Spinal cord (tissue), 9 donors: ENCODE measurements at regions not wholly inside any gene's neighbourhood (a gene's known extent, or its start where the extent isn't known, plus 50 kb on each side); places are given as distances from the start of the nearest gene placed in this dataset.

Experiments
- DNase-seq, 6 donors: peaks; one replicate each; pipeline versions ENCODE4 v3.0.0 to v3.0.0-alpha.2; 2013 to 2015; ENCODE audit warnings: low spot score in 6 of 6, low read depth in 4 of 6
- H3K27ac ChIP-seq: one replicate; pipeline ENCODE4 v1.5.1; 2013; ENCODE audit warnings: low read depth, low read length, control low read depth
- H3K27me3 ChIP-seq: one replicate; pipeline ENCODE4 v1.6.1; 2013; ENCODE audit warnings: low read length; ENCODE audit not compliant: control insufficient read depth, insufficient read depth
- H3K36me3 ChIP-seq: one replicate; pipeline ENCODE4 v1.6.1; 2013; ENCODE audit warnings: low read length; ENCODE audit not compliant: control insufficient read depth, insufficient read depth
- H3K4me1 ChIP-seq: one replicate; pipeline ENCODE4 v1.6.1; 2013; ENCODE audit warnings: low read length; ENCODE audit not compliant: control insufficient read depth, insufficient read depth
- H3K4me3 ChIP-seq: one replicate; pipeline ENCODE4 v1.5.1; 2013; ENCODE audit warnings: low read depth, low read length, control low read depth
- H3K9me3 ChIP-seq: one replicate; pipeline ENCODE4 v1.6.1; 2013; ENCODE audit warnings: low read length; ENCODE audit not compliant: control insufficient read depth, insufficient read depth
- WGBS: methylation state at CpG from one replicate; pipeline ENCODE4 v1.1.5; 2013; ENCODE audit warnings: missing lambda C conversion rate; ENCODE audit not compliant: insufficient coverage; 5-methylcytosine and 5-hydroxymethylcytosine counted together
- donor health status: healthy.

DNA sequence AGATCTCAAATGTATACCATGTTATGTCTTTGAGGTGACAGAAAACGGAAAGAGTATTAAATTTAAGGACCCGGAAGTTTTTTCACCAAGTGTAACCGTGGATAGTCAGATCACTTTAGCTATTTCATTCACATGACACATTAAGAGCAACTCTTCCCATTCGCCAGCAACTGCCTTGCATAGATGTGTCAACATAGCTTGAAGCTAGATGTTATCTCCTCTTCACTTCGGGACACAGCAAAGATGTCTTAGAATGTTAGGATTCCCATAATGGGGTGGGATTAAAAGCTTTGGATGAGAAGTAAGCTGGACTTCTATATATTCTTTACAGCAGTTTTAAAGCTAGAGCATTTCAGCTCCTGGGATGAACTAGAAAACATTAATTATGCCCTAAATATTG, 1135.9 kb upstream of the PCDH20 start:
- 82% methylated on average over 2 of the region's 5 CpGs for WGBS
- Histone ChIP-seq H3K36me3 (no peaks in the 10 kb centered on the region), H3K9me3 (peaks cover 2% of the 10 kb centered on the region), H3K4me1 (no peaks in the 10 kb centered on the region), H3K27ac (no peak overlapping the region), H3K27me3 (no peaks in the 10 kb centered on the region), H3K4me3 (no peak overlapping the region)
- no peak for DNase-seq

DNA sequence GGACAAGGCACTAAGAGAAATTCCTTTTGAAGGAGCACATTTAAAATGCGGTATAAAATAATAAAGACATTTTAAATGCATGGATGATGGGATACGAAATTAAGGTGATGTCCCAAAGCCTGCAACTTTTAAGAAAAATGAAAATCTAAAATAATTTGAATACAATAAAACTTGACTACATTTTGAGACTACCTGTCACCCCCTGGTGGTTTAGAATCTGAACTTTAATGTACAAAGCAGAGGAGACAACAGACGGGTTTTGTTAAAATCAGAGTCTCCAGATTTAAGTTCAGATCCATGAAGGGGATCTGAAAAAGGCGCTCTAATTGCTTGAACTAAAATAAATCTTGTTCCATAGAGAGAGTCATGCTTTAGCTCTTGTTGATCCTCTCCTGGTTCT, 1129.3 kb upstream of the PCDH20 start:
- no peaks in the 10 kb centered on the region for H3K9me3 ChIP-seq
- no peak for DNase-seq
- H3K4me1 ChIP-seq, result no peaks in the 10 kb centered on the region
- H3K4me3 ChIP-seq, result no peak overlapping the region
- H3K27me3 ChIP-seq, result no peaks in the 10 kb centered on the region
- no peaks in the 10 kb centered on the region for H3K36me3 ChIP-seq
- no peak overlapping the region for H3K27ac ChIP-seq
- WGBS, result no CpG with 5 or more reads among the region's 4 CpGs

DNA sequence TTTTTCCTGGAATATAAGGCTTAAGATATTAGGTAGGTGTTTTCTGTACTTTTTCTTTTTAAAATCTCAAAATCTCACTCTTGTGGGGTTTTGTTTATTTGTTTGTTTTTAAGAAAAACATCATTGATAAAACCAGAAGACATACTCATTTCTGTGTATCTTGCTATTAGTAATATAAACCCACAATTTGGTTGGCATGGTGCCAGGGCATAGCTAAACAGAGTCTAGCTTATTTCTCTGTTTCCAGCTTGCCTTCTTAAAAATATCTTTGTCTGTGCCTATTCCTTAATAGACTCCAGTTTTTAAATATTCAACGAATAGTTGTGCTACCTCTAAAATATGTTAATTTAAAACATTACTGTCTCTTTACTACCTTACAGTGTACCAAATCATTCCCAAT, 1121.9 kb upstream of the PCDH20 start:
- Histone ChIP-seq H3K4me3 (no peak overlapping the region), H3K4me1 (no peaks in the 10 kb centered on the region), H3K36me3 (no peaks in the 10 kb centered on the region), H3K9me3 (no peaks in the 10 kb centered on the region), H3K27ac (no peak overlapping the region), H3K27me3 (no peaks in the 10 kb centered on the region)
- DNase-seq, result no peak
- no CpG with 5 or more reads among the region's 1 CpG for WGBS

DNA sequence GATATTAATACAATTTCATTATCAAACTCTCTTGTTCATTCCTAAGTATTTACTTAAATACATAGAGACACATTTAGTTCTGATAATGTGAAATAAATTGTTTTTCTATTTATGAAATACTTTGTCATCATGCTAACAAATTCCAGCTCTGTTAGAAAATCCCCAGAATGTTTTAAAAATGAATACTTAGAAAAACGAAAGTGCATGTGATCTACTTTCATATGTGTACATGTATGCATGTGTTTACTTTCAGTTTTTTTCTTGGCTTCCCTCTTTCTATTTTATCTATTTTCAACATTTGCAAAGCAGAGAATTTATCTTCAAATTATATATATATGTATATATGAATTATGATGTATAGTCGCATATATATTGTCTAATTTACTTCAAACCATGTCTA, 1110.0 kb upstream of the PCDH20 start:
- Histone ChIP-seq H3K27ac (no peak overlapping the region), H3K4me1 (no peaks in the 10 kb centered on the region), H3K9me3 (no peaks in the 10 kb centered on the region), H3K27me3 (no peaks in the 10 kb centered on the region), H3K36me3 (no peaks in the 10 kb centered on the region), H3K4me3 (no peak overlapping the region)
- DNase-seq, result no peak
- no CpG with 5 or more reads among the region's 2 CpGs for WGBS

DNA sequence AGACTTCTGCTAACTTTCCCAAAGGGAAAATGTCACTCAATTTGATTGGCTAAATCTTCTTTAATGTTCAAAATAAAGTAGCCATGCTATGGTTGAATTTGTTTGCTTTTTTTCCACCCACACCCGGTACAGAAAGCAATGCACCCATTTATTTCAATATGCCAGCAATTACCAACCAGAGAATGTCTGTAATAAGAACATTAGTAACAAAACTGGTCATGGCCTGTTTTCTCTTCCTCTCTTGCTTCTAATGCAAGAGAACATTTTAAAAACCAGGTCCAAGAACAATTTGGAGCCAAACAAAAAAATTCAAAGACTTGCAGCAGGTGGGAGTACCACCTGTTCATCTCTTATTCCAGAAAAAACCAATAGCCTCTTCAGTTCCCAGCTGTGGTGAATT, 1108.8 kb upstream of the PCDH20 start:
- DNase-seq, result peak in 1 of 6 donors; percentile 3
- H3K9me3 ChIP-seq, result no peaks in the 10 kb centered on the region
- H3K36me3 ChIP-seq, result no peaks in the 10 kb centered on the region
- no peaks in the 10 kb centered on the region for H3K4me1 ChIP-seq
- no peaks in the 10 kb centered on the region for H3K27me3 ChIP-seq
- H3K4me3 ChIP-seq, result no peak overlapping the region
- no CpG with 5 or more reads among the region's 1 CpG for WGBS
- no peak overlapping the region for H3K27ac ChIP-seq

DNA sequence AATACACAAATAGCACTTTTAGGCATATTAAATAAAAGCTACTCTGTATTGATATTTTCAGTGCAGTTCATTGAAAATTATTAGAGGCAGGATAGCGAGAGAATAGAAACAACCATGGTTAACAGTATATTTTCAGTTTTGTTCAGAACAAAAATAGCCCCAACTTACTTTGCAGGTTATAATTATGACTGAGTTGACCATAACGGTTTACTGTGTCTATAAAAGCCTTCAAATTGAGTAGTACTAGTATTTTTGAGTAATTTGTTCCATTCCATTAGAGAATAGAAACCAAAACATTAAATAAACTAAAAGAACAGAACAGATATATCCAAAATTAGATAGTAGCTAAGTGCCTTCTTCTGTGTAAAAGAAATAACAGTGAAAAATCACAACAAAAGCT, 1108.4 kb upstream of the PCDH20 start:
- no peaks in the 10 kb centered on the region for H3K36me3 ChIP-seq
- H3K27me3 ChIP-seq, result no peaks in the 10 kb centered on the region
- DNase-seq, result no peak
- H3K4me3 ChIP-seq, result no peak overlapping the region
- no peak overlapping the region for H3K27ac ChIP-seq
- H3K4me1 ChIP-seq, result no peaks in the 10 kb centered on the region
- H3K9me3 ChIP-seq, result no peaks in the 10 kb centered on the region
- WGBS, result no CpG with 5 or more reads among the region's 2 CpGs

DNA sequence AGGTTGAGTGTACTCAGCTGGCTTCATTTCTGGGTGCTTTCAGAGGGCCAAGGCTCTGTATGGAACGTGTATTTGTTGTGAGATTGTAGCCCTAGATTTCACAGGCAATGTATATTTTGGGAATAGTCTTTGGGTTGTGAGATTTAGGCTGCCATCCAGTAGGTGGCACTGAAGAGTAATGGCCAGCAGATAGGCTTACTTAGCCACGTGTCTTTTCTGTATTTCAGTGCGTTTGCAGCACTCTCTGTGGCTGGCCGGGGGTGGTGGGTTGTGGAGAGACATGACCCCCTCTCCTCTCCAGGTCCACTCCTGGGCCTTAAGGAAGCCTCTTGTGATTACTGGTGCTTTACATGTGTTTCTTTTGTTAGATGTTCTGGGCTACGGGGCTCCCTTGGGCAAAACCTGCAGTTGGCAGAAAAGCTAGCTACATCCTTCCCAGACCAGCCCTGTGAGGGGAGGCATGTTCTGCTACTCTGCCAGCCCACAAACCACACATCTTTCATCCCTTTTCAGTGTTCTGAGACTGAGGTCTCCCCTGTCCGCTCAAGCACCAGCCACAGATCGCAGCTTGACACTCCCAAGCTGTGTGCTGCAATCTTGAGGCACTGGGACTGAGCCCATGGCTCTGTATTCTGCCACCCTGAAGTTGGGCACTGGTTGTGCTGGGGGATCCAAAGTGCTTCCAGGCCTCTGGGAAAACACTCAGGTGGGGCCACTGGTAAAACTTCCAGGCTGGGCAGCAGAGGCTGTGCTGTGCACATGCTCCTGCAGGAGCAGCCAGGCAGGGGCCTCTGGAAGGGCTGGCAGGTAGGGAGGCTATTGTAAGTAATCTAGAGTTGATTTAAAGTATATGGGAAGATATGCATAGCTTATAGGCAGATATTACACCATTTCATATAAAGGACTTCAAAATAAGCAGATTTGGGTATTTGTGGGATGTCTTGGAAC, 1096.8 kb upstream of the PCDH20 start:
- Histone ChIP-seq H3K9me3 (no peaks in the 10 kb centered on the region), H3K4me3 (no peak overlapping the region), H3K4me1 (no peaks in the 10 kb centered on the region), H3K27ac (no peak overlapping the region), H3K27me3 (no peaks in the 10 kb centered on the region), H3K36me3 (no peaks in the 10 kb centered on the region)
- DNase-seq, result peak in 1 of 6 donors; percentile 16
- 79% methylated on average over 3 of the region's 7 CpGs for WGBS

DNA sequence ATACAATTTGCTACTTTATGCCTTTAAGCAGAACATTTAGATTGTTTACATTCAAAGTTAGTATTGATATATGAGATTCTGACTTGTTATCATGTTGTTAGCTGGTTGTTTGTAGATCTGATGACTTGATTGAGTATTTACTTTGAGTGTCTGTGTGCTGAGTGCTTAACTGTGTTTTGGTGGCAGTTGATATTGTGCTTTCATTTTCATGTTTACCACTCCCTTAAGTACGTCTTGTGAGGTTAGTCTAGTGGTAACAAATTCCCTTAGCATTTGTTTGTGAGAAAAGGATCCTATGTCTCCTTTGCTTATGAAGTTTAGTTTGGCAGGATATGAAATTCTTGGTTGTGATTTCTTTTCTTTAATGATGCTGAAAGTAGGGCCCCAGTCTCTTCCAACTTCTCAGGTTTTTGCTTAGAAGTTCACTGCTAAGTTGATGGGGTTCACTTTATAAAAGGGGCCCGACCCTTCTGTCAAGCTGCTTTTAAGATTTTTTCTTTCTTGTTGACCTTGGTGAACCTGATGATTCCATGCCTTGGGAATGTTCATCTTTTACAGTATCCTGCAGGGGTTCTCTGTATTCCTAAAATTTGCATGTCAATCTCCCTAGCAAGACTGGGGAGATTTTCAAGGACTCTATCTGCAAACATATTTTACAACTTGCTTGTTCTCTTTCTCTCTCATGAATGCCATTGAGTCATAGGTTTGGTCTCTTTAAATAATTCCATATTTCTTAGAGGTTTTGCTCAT, 1095.4 kb upstream of the PCDH20 start:
- H3K27me3 ChIP-seq, result no peaks in the 10 kb centered on the region
- WGBS, result 50% methylated on average over 1 of the region's 2 CpGs
- H3K4me1 ChIP-seq, result no peaks in the 10 kb centered on the region
- DNase-seq, result no peak
- no peaks in the 10 kb centered on the region for H3K36me3 ChIP-seq
- H3K9me3 ChIP-seq, result no peaks in the 10 kb centered on the region
- no peak overlapping the region for H3K4me3 ChIP-seq
- no peak overlapping the region for H3K27ac ChIP-seq

DNA sequence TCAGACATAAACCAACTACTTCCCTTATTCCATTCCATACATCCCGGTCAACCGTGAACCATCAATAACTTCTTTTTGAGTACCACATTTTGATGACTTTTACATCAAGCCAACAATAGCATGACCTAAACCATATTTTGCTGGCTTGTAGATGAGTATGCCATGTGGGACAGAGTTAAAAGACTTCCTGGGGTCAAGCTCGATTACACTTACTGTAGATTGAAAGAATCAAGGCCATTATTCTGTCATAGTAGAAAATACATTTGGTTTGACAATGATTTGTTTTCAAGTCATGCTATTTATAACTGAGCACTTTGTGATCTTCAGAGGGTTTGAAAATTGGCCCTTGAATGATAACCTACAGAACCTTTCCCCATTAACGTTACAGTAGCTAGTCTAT, 1086.9 kb upstream of the PCDH20 start:
- H3K4me1 ChIP-seq, result no peaks in the 10 kb centered on the region
- no peak overlapping the region for H3K27ac ChIP-seq
- H3K36me3 ChIP-seq, result no peaks in the 10 kb centered on the region
- 33% methylated on average over 1 of the region's 4 CpGs for WGBS
- no peak overlapping the region for H3K4me3 ChIP-seq
- peak in 1 of 6 donors; percentile 4 for DNase-seq
- no peaks in the 10 kb centered on the region for H3K9me3 ChIP-seq
- H3K27me3 ChIP-seq, result no peaks in the 10 kb centered on the region

DNA sequence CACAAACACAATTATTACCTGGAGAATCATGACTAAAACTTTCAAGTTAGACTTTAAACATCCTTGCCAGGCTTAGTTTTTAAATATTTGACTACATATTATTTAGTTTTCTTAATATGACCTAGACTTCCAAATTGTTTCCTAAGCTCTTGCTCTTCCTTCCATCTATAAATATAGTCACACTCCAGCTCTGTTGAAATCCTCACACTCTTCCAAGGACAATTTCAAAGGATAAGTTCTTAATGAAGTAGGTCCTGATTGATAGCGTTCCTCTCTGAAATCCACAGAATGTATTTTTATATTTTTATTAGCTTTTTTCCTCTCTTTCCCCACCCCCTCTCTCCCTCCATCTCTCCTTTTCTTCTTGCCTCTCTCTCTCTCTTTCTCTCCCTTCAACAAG, 1074.1 kb upstream of the PCDH20 start:
- no peaks in the 10 kb centered on the region for H3K4me1 ChIP-seq
- no peaks in the 10 kb centered on the region for H3K36me3 ChIP-seq
- no CpG with 5 or more reads among the region's 1 CpG for WGBS
- no peak overlapping the region for H3K27ac ChIP-seq
- H3K27me3 ChIP-seq, result no peaks in the 10 kb centered on the region
- no peak for DNase-seq
- no peak overlapping the region for H3K4me3 ChIP-seq
- H3K9me3 ChIP-seq, result no peaks in the 10 kb centered on the region
